Stimulated activated CD4-positive, alpha-beta T cell treated with anti-CD3 and anti-CD28 coated beads, Interleukin-4, amount 100 ng/mL, for 1 hour (primary cell): ENCODE measurements at regions not wholly inside any gene's neighbourhood (a gene's known extent, or its start where the extent isn't known, plus 50 kb on each side); places are given as distances from the start of the nearest gene placed in this dataset.

Experiments
- DNase-seq: peaks from one replicate; pipeline ENCODE4 v3.0.0-alpha.2; 2020

DNA sequence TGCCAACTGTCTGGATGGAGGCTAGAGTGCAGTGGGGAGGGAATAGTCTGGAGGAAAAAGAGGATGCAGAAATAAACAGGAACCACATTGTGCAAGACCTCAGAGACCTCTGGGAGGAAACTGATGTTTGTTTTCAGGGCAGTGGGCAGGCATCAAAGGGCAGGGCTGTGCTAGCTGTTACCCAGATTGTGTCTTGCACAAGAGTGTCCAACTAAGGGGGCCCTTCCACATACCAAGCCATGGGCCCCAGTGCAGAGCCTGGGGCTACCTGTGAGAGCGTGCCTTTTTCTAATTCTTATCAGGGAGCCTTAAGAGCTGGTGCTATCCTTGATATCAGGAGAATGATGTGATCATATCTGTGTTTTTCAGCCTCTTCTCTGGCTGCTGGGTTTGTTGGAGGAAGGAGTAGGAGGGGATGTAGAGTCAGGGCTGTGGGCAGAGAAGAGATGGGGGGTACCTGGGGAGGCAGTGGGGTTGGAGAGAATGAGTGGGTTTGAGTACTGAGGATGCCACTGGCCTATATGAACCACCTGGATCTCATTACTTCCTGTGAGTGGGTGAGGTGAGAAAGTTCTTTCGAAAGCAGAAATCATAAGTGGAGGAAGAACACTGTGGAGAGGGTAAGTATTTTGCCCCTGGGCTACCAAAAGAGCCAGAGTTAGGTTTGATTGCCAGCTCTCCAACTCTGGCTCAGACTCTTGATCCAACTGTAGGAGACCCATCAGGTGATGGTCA is 259.2 kb upstream of the CRY1 start:
- DNase-seq: no peak

- DNase-seq: no peak
These were observed 260.0 kb upstream of the CRY1 start for GRCh38 chr12:107353312-107353711.

- DNase-seq: no peak
These were observed 261.7 kb upstream of the CRY1 start for GRCh38 chr12:107355004-107355565.

DNA sequence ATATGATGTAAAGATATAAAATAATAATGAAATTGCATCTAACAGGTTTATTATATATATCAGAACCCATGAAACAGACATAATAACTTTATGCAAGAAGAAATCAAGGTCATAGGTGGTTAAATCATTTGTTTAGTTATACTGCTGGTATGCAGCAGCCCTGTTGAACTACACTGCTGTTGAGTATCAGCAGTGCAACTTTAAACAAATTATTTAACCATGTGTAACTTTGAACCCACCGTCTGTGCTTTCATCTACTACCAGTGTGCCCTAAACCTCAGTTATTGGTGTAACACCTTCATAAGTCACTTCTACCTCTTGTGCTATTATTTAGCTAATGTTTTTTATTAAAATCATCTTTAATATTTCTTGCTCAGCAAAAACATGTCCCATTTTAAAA is 262.3 kb upstream of the CRY1 start:
- no peak for DNase-seq

GRCh38 chr12:107356266-107356936 is 263.1 kb upstream of the CRY1 start:
- DNase-seq: no peak

DNA sequence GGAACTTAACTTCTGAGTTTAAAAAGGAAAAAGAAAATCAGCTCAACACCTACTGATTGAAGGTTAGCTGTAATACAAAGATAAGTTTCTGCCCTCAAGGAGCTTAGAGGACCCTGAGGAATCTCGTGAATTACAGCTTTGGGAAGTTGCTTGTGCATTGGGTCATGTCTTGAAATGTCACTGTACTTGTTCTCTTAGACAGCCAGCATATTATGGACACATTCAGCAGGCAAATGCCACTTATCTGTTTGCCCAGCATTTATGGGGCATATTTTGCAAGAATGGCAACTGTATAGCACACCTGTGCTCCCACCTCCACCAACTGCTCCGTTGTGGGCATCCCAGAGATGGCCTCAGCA is 263.6 kb upstream of the CRY1 start:
- DNase-seq: no peak

DNA sequence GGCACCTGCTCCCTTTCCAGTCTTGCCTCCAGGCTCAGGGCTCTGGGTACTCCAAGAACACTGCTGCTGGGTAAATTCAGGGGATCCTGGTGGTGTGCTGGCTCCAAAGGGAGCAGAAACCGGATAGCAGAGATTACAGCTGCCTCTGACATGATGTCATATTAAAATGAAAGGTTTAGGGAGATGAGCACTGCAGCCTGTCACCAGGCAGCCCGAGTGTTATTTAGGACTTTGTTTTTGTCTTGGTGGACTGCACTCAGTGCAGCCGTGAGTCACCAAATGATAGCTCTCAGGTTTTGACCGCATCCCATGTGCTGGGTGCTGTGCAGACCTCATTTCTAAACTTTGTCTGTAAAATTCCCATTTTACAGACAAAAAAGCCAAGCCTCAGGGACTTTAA is 266.0 kb upstream of the CRY1 start:
- DNase-seq: no peak

GRCh38 chr12:107360033-107360432 is 266.7 kb upstream of the CRY1 start:
- DNase-seq: no peak

DNA sequence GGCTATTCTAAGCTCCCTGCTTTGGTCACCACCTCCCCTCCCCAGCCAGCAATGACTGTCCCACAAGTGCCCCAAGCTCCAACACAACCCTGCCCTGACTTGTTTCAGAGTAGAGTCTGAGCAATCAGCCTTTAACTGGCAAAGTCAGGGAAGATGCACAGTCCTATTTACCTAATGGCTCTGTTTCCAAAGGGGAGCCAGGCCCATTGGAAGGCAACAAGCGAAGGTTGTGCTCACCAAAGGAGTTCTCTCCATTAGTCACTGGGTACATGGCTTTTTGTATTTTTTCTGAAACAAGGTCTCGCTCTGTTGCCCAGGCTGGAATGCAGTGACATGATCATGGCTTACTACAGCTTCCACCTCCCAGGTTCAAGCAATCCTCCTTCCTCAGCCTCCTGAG is 267.1 kb upstream of the CRY1 start:
- no peak for DNase-seq

GRCh38 chr12:107361970-107362369 is 268.6 kb upstream of the CRY1 start:
- DNase-seq: no peak

DNA sequence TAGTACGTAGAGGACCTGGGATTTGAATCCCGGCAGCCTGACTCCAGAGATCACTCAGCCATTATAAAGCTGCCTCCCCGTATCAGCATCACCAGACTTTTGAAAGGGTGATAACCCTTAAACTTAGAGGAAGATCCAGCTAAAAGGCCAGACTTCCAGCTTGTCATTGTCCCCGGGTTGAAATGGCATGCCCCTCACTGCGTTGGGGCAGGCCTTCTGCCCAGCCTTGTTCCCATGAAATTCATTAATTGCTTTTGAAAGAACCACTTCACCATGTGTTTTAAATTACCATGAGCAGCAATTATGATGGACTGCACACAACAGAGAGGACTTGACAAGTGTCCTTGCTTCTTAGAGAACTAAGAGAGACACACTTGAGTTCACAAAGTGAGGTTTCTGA is 269.6 kb upstream of the CRY1 start:
- DNase-seq: no peak

DNA sequence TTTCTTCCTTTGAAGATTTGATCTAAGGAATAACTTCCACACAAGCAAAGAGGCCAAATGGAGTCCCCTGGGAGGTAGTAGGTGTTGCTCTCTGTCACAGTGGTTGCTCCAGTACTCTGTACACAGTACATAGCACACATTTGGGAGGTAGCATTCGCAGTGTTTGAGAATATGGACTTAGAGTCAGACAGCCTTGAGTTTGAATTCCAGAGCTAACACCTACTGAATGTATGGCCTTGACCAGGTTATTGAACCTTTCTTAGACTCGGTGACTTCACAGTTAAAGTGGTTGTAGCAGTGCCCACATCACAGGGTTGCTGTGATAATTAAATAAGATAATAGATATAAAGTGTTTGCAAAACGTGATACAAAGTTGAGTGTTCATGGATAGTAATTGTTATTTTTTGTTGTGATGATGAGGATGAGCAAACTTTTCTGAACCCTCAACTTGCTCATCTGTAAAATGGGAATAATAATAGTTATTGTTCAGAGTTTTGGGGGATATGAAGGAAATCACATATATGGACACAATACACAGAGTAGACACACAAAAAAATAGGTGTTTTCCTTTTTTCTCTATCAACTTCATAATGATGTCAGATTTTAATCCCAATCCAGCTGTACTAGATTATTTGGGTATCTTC is 271.6 kb upstream of the CRY1 start:
- DNase-seq: no peak

- DNase-seq: no peak
These were observed 272.4 kb upstream of the CRY1 start for GRCh38 chr12:107365703-107366102.

- DNase-seq: no peak
These were observed 273.0 kb upstream of the CRY1 start for GRCh38 chr12:107366322-107366721.

DNA sequence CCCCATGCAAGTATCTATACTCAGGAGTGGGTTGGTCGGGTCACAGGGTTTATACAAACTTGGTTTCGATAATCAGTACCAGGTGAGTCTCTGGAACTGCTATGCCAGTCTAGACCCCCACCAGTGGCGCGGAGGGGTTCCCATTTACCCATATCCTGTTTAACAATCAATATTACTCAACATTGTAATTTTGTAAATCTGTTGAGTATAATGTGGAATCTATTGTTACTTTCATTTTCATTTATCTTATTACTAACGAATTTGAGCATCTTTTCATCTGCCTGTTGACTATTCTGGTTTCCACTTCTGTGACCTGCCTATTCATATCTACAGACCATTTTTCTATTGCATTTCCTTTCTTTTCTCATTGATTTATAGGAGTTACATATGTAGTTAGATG is 275.2 kb upstream of the CRY1 start:
- DNase-seq: peak; percentile 53

DNA sequence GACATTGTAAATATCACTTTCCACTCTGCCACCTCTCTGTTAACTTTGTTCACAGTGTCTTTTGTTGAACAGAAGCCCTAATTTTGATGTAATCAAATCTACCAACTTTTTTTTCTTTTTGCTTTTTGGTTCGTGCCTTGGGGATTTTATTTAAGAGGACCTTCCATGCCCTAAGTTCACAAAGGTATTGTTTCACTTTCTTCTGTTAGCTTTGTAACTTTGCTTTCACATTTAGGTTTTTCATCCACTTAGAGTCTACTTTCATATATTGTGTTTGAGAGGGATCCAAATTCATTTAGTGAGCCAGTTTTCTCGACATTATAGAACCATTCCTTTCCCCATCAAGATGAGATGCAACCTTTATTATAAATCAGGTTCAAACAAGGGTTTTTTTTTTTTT is 275.7 kb upstream of the CRY1 start:
- no peak for DNase-seq

DNA sequence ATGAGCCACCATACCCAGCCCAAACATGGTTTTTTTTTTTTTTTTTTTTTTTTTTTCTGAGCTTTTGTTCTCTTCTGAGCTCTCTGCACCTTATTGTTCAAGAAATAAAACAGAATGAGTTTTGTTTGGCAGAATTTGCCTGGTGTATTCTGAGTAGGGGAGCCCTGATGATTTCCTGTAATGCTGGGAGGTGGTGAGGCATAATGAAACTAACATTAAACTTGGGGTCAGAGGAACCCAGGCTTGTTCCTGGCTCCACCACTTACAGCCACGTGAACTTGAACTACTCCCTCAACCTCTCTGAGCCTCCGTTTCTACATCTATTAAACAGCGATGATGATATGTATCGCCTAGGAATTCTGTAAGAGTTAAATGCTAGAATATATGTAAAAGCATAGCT is 276.3 kb upstream of the CRY1 start:
- no peak for DNase-seq

DNA sequence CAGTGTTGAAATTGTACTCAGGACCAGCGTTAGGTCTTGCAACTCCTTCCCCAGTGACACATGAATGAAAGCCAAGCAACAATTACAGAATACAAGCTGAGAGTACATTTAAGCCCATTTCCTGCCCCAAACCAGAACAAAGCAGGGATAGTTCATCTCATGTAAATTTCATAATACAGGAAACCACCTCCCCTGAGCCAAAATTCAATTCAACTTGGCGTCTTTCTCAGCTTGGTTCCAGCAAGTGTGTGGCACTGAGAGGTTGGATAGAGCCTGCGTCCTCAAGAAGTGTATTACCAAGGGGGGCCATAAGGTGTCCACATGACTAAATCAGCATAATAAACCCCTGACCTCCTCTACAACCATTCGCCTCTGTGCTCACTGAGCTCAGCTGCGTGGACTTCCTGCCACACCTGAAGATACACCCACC is 278.9 kb upstream of the CRY1 start:
- DNase-seq: no peak

DNA sequence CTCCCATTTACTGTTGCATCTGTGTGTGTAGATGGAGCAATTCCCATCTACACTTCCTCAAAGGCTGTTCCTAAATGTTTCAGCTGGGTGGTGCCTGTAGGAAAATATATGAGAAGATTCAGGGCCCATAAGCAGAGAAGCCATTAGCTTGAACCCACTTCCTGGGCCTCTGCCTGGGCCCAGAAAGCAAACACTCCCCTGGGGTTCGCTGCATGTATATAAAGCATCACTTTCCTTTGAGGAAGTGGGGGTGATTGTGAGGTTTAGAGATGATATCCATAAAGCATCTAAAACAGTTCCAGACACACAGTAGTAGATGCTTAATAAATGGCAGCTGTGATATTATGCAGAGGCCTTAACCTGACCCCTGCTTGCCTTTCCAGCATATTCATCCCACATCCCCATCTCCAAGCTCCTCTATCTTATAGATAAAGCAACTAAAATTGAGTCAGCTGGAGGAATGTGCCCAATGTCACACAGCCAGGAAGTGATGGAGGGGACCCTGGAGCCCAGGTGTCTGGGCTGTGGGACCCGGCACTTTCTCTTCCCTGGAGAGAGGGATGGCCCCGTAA is 280.0 kb upstream of the CRY1 start:
- DNase-seq: no peak

GRCh38 chr12:107374161-107374840 is 281.0 kb upstream of the CRY1 start:
- no peak for DNase-seq

DNA sequence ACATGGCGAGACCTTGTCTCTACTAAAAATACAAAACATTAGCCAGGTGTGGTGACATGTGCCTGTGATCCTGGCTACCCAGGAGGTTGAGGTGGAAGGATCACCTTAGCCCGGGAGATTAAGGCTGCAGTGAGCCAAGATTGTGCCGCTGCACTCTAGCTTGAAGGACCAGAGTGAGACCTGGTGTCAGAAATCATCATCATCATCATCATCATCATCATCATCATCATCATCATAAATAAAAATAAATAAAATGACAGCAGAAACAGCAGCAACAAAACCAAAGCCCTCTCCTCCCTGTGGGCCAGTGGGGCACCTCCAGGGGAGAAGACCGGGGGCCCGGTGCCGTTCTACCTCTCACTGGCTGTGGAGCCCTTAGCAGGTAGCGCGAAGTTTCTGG is 281.9 kb upstream of the CRY1 start:
- DNase-seq: no peak

DNA sequence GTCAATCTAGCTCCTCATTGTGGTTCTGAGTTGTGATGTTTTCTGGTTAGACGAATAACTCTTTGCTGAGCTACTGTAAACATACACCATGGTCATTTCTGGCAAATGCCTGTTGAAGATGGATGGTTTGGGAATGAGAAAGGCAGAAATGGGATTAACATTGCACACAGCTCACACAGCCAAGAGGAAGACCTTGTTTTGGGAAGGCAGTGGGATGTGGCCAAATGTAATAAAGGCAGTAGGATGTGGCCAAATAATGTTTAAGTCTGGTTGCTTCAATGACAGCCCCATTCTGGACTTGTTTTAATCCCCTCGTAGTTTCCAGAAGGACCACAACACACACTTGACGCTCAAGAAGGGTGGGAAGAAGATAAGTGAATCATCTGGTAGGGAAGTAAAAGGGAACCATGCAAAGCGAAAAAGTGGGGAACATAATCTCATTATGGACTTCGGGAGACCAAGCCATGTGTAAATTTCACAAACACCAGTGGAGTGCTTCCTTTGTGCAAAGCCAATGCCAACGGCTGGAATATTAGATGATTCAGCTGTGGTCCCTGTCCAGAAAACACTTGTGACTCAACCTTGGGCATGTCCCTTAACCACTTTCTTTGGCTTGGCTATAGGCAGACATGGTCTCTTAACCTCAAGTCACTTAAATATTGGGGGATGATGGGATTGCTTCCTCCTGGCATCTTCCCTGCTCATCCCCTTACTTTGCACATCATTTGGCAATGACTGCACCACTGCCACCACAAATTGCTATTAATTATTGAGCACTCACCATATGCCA is 284.4 kb upstream of the CRY1 start:
- no peak for DNase-seq
